A549 (cell line): ENCODE measurements at regions not wholly inside any gene's neighbourhood (a gene's known extent, or its start where the extent isn't known, plus 50 kb on each side); places are given as distances from the start of the nearest gene placed in this dataset.

ENCODE experiments used
- HOXB13 ChIP-seq: fragments of 250-450 bp; sonication (Bioruptor Pico); IDR thresholded peaks from 2 replicates; pipeline ENCODE4 v1.5.0; 2020; ENCODE audit warnings: low read depth, mild to moderate bottlenecking, moderate library complexity
- KDM1A ChIP-seq: fragments of 200-600 bp; sonication (generic); IDR thresholded peaks from 2 replicates; pipeline ENCODE4 v1.6.1; 2016; ENCODE audit warnings: low read depth, mild to moderate bottlenecking
- MYC ChIP-seq: IDR thresholded peaks from 2 replicates; pipeline ENCODE4 v1.6.1; 2012; ENCODE audit warnings: mild to moderate bottlenecking, inconsistent platforms, low read length, improper control_type of control experiment, borderline replicate concordance
- POLR2A ChIP-seq: IDR thresholded peaks from 2 replicates; pipeline ENCODE4 v1.6.1; 2012; ENCODE audit warnings: mild to moderate bottlenecking, low read length
- SMC3 ChIP-seq: fragments of >200 bp; sonication (Bioruptor Twin); formaldehyde crosslinking; IDR thresholded peaks from 3 replicates; pipeline ENCODE4 v1.6.1; 2018; ENCODE audit warnings: inconsistent platforms
- TF ChIP-seq, protein P1 (sequence below): fragments of >200 bp; sonication (Bioruptor Twin); formaldehyde crosslinking; IDR thresholded peaks from 3 replicates; pipeline ENCODE4 v1.6.1; 2016
- TF ChIP-seq, protein P2 (sequence below): fragments of >200 bp; sonication (Bioruptor Twin); formaldehyde crosslinking; IDR thresholded peaks from 3 replicates; pipeline ENCODE4 v1.5.1; 2016
- TF ChIP-seq, protein P3 (sequence below): fragments of 450-650 bp; IDR thresholded peaks from 2 replicates; pipeline ENCODE4 v1.6.1; 2014; ENCODE audit warnings: antibody characterized with exemption

DNA sequence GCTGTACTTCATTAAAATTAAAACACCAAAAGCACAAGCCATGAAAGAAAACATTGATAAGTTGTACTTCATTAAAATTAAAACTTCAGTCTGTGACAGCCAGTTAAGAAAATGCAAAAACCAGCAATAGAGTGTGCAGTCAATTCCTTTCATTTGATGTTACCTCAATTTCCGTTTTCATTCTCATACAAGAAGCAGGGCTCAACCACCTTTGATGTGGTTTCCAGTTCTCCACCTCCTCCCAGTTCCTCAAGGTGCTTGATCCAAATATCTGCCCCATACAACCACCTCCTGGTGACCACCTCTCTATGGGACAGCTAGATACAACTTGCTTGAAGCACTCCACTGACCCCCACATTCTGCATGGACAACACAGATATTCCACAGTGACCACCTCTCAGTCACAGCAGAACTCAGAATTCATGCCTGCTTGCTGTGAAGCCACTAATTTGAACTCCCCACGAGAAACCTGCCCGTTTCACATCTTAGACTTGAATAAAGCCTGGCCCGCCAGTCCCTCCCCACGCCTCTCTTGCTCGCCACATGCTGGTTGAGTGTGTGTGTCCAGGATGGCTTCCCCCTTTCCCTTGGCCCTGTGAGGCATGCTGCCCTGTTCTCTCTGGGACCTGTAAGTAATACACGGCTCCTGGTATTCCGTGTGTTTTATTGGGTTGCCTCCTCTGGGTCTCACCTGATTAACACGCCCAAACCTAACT lies 66.1 kb downstream of the FAM50B start:
- TF ChIP-seq POLR2A (no peak), SMC3 (no peak), HOXB13 (CRISPR knock-in tag) (no peak), MYC (no peak), KDM1A (no peak)
- TF ChIP-seq, protein P1, sequence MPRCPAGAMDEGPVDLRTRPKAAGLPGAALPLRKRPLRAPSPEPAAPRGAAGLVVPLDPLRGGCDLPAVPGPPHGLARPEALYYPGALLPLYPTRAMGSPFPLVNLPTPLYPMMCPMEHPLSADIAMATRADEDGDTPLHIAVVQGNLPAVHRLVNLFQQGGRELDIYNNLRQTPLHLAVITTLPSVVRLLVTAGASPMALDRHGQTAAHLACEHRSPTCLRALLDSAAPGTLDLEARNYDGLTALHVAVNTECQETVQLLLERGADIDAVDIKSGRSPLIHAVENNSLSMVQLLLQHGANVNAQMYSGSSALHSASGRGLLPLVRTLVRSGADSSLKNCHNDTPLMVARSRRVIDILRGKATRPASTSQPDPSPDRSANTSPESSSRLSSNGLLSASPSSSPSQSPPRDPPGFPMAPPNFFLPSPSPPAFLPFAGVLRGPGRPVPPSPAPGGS, result no peak
- TF ChIP-seq, protein P2, sequence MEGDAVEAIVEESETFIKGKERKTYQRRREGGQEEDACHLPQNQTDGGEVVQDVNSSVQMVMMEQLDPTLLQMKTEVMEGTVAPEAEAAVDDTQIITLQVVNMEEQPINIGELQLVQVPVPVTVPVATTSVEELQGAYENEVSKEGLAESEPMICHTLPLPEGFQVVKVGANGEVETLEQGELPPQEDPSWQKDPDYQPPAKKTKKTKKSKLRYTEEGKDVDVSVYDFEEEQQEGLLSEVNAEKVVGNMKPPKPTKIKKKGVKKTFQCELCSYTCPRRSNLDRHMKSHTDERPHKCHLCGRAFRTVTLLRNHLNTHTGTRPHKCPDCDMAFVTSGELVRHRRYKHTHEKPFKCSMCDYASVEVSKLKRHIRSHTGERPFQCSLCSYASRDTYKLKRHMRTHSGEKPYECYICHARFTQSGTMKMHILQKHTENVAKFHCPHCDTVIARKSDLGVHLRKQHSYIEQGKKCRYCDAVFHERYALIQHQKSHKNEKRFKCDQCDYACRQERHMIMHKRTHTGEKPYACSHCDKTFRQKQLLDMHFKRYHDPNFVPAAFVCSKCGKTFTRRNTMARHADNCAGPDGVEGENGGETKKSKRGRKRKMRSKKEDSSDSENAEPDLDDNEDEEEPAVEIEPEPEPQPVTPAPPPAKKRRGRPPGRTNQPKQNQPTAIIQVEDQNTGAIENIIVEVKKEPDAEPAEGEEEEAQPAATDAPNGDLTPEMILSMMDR, result no peak
- TF ChIP-seq, protein P3, sequence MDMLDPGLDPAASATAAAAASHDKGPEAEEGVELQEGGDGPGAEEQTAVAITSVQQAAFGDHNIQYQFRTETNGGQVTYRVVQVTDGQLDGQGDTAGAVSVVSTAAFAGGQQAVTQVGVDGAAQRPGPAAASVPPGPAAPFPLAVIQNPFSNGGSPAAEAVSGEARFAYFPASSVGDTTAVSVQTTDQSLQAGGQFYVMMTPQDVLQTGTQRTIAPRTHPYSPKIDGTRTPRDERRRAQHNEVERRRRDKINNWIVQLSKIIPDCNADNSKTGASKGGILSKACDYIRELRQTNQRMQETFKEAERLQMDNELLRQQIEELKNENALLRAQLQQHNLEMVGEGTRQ, result no peak
